Neuronal stem cell (in vitro differentiated cells): ENCODE measurements at regions not wholly inside any gene's neighbourhood (a gene's known extent, or its start where the extent isn't known, plus 50 kb on each side); places are given as distances from the start of the nearest gene placed in this dataset.
A peak's percentile ranks its signal among the peaks of the same experiment; 100 is the strongest.

Experiments
- DNase-seq: peaks from one replicate; pipeline ENCODE4 v3.0.0-alpha.2; 2013; ENCODE audit warnings: low spot score
- H2AFZ ChIP-seq: one replicate; pipeline ENCODE4 v1.6.1; 2013; ENCODE audit warnings: mild to moderate bottlenecking, low read length, inconsistent platforms
- H2AK5ac ChIP-seq: 2 replicates; pipeline ENCODE4 v1.6.1; 2013; ENCODE audit warnings: low read depth, mild to moderate bottlenecking, inconsistent platforms, low read length, moderate library complexity, mixed read lengths
- H2BK120ac ChIP-seq: 2 replicates; pipeline ENCODE4 v1.6.1; 2013; ENCODE audit warnings: low read depth, mild to moderate bottlenecking, inconsistent platforms, low read length, moderate library complexity, mixed read lengths
- H2BK12ac ChIP-seq: one replicate; pipeline ENCODE4 v1.6.1; 2013; ENCODE audit warnings: low read length, inconsistent platforms
- H2BK15ac ChIP-seq: 2 replicates; pipeline ENCODE4 v1.6.1; 2013; ENCODE audit warnings: mild to moderate bottlenecking, low read length, inconsistent platforms, mixed read lengths
- H2BK5ac ChIP-seq: one replicate; pipeline ENCODE4 v1.6.1; 2013; ENCODE audit warnings: inconsistent platforms, mild to moderate bottlenecking, low read length, moderate library complexity
- H3K14ac ChIP-seq: one replicate; pipeline ENCODE4 v1.6.1; 2013; ENCODE audit warnings: low read length, inconsistent platforms
- H3K18ac ChIP-seq: 2 replicates; pipeline ENCODE4 v1.6.1; 2013; ENCODE audit warnings: low read length, inconsistent platforms
- H3K23ac ChIP-seq: 2 replicates; pipeline ENCODE4 v1.6.1; 2013; ENCODE audit warnings: low read depth, mild to moderate bottlenecking, mixed read lengths, low read length, inconsistent platforms; ENCODE audit not compliant: poor library complexity
- H3K27ac ChIP-seq: replicated peaks from 3 replicates; pipeline ENCODE4 v1.5.1; 2013; ENCODE audit warnings: low read length, inconsistent platforms
- H3K27me3 ChIP-seq, 3 experiments: 2 replicates each; pipeline ENCODE4 v1.6.1; 2013; ENCODE audit warnings: low read length in 3 of 3, mild to moderate bottlenecking in 2 of 3, inconsistent platforms in 1 of 3, low read depth in 1 of 3, mixed read lengths in 1 of 3, moderate library complexity in 1 of 3; ENCODE audit not compliant: control insufficient read depth in 3 of 3, insufficient read depth in 3 of 3
- H3K36me3 ChIP-seq, 2 donors: replicated peaks in 1 of 2; 2 replicates each; pipeline ENCODE4 v1.6.1; 2013; ENCODE audit warnings: low read length in 2 of 2; ENCODE audit not compliant: control insufficient read depth in 2 of 2, insufficient read depth in 2 of 2
- H3K4ac ChIP-seq: 2 replicates; pipeline ENCODE4 v1.6.1; 2013; ENCODE audit warnings: inconsistent platforms, mild to moderate bottlenecking, low read length, moderate library complexity
- H3K4me1 ChIP-seq, 2 donors: 1 replicate in 1 of 2; 2 replicates in 1 of 2; pipeline ENCODE4 v1.6.1; 2013; ENCODE audit warnings: low read length in 2 of 2, low read depth in 1 of 2; ENCODE audit not compliant: control insufficient read depth in 2 of 2, insufficient read depth in 1 of 2
- H3K4me2 ChIP-seq: one replicate; pipeline ENCODE4 v1.6.1; 2013; ENCODE audit warnings: mild to moderate bottlenecking, low read length, inconsistent platforms; ENCODE audit not compliant: insufficient read depth, poor library complexity, severe bottlenecking
- H3K4me3 ChIP-seq, 2 donors: 2 replicates each; pipeline ENCODE4 v1.5.1; 2013; ENCODE audit warnings: low read length in 2 of 2, mild to moderate bottlenecking in 2 of 2, inconsistent platforms in 1 of 2, moderate library complexity in 1 of 2
- H3K79me1 ChIP-seq: one replicate; pipeline ENCODE4 v1.6.1; 2013; ENCODE audit warnings: low read depth, mild to moderate bottlenecking, inconsistent platforms, low read length, moderate library complexity
- H3K9ac ChIP-seq: one replicate; pipeline ENCODE4 v1.6.1; 2013; ENCODE audit warnings: mild to moderate bottlenecking, low read depth, low read length, inconsistent platforms; ENCODE audit not compliant: poor library complexity
- H3K9me3 ChIP-seq, 2 donors: replicated peaks in 1 of 2; 2 replicates each; pipeline versions ENCODE3 to v1.6.1; 2013; ENCODE audit warnings: low read length in 2 of 2, mild to moderate bottlenecking in 2 of 2, inconsistent platforms in 1 of 2, low read depth in 1 of 2, mixed read lengths in 1 of 2, moderate library complexity in 1 of 2; ENCODE audit not compliant: control insufficient read depth in 2 of 2, insufficient read depth in 1 of 2
- H4K8ac ChIP-seq: one replicate; pipeline ENCODE4 v1.6.1; 2013; ENCODE audit warnings: low read depth, mild to moderate bottlenecking, inconsistent platforms, low read length, moderate library complexity
- H4K91ac ChIP-seq: one replicate; pipeline ENCODE4 v1.6.1; 2013; ENCODE audit warnings: low read length, low read depth, mild to moderate bottlenecking, inconsistent platforms; ENCODE audit not compliant: poor library complexity
- WGBS, 2 donors: extraction: QIAGEN DNeasy Blood & Tissue Kit; methylation state at CpG; one replicate each; pipeline ENCODE4 v1.1.7; 2013; ENCODE audit warnings: missing lambda C conversion rate in 2 of 2, mixed read lengths in 1 of 2; ENCODE audit not compliant: insufficient read length in 2 of 2, insufficient replicate concordance in 1 of 2; ENCODE audit errors: extremely low coverage in 2 of 2; 5-methylcytosine and 5-hydroxymethylcytosine counted together

DNA sequence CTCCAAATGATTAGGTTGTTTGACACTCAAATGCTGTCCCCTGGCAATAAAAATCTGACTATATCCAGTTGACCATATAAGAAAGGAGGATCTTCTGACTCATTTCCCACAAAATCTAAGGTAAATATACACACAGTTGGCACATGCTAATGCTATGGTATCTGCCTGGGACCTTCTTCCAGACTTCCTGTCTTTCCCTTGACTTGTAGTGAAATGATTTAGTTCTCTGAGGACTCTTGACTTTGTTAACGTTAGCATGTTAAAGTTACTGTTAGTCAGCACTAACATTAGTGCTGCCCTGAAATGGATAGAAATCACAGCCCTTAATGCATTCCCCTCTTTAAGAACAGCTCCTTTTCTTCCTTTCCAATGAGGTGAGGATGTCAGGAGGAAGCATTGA lies 124.3 kb upstream of the LSAMP start:
- Histone ChIP-seq H3K4me2 (no peak overlapping the region), H3K36me3 (no peaks in the 10 kb centered on the region), H2AK5ac (no peak overlapping the region), H2BK15ac (no peak overlapping the region), H4K8ac (no peak overlapping the region), H2BK12ac (no peak overlapping the region), H4K91ac (no peak overlapping the region), H2AFZ (no peak overlapping the region), H3K4ac (no peak overlapping the region), H2BK5ac (no peak overlapping the region), H3K23ac (no peak overlapping the region), H3K27me3 (no peaks in the 10 kb centered on the region), H3K4me3 (no peak overlapping the region), H3K79me1 (no peaks in the 10 kb centered on the region), H3K9ac (no peak overlapping the region), H3K18ac (no peak overlapping the region), H3K4me1 (no peaks in the 10 kb centered on the region), H3K9me3 (no peaks in the 10 kb centered on the region), H3K14ac (no peak overlapping the region), H2BK120ac (no peak overlapping the region), H3K27ac (no peak overlapping the region)
- WGBS, 2 donors: no CpG with 5 or more reads among the region's 1 CpG
- DNase-seq: no peak

- Histone ChIP-seq H3K23ac (no peak overlapping the region), H3K79me1 (no peaks in the 10 kb centered on the region), H4K8ac (no peak overlapping the region), H2BK5ac (no peak overlapping the region), H4K91ac (no peak overlapping the region), H3K4me2 (no peak overlapping the region), H3K4ac (no peak overlapping the region), H3K9ac (no peak overlapping the region), H2AFZ (no peak overlapping the region), H3K18ac (no peak overlapping the region), H2BK120ac (no peak overlapping the region), H3K4me1 (no peaks in the 10 kb centered on the region), H3K9me3 (no peaks in the 10 kb centered on the region), H2BK15ac (no peak overlapping the region), H3K36me3 (no peaks in the 10 kb centered on the region), H3K4me3 (no peak overlapping the region), H3K27me3 (no peaks in the 10 kb centered on the region), H2AK5ac (no peak overlapping the region), H3K27ac (no peak overlapping the region), H3K14ac (no peak overlapping the region), H2BK12ac (no peak overlapping the region)
- peak; percentile 38 for DNase-seq
- WGBS, 2 donors: no CpG with 5 or more reads among the region's 6 CpGs
Observed at GRCh38 chr3:116579840-116580239, 129.7 kb upstream of the TUSC7 start.

GRCh38 chr3:116586285-116586944 lies 123.2 kb upstream of the TUSC7 start:
- Histone ChIP-seq H2BK5ac (no peak overlapping the region), H2BK120ac (no peak overlapping the region), H2AFZ (no peak overlapping the region), H2BK15ac (no peak overlapping the region), H3K36me3 (no peaks in the 10 kb centered on the region), H3K79me1 (no peaks in the 10 kb centered on the region), H3K4me2 (no peak overlapping the region), H3K23ac (no peak overlapping the region), H3K27me3 (no peaks in the 10 kb centered on the region), H3K14ac (no peak overlapping the region), H3K27ac (no peak overlapping the region), H3K4ac (no peak overlapping the region), H3K4me1 (no peaks in the 10 kb centered on the region), H4K8ac (no peak overlapping the region), H4K91ac (no peak overlapping the region), H3K9ac (no peak overlapping the region), H2AK5ac (no peak overlapping the region), H2BK12ac (no peak overlapping the region), H3K18ac (no peak overlapping the region), H3K4me3 (no peak overlapping the region), H3K9me3 (no peaks in the 10 kb centered on the region)
- WGBS, 2 donors: no CpG with 5 or more reads among the region's 7 CpGs
- DNase-seq: no peak

DNA sequence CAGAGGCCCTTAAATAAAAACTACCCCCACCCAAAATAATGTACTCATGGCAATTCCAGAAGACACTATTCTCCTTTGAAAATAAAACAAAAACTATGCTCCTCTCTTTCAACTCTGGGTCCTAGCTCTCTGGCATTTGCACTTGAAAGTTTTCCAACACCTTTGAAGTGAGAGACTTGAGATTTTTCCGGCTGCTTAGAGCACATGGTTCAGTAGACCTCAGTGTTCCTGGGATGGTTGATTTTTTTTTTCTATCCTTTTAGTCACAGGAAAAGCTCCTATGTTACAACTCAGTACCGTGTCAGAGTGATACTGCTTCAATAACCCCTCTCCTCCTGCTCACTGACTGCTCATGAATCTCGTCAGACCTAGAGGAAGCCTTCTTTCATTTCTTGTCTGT lies 118.3 kb upstream of the TUSC7 start:
- H3K4me2 ChIP-seq: no peak overlapping the region
- WGBS, 2 donors: no CpG with 5 or more reads among the region's 3 CpGs
- H2AK5ac ChIP-seq: no peak overlapping the region

More for the DNA sequence above, 118.3 kb upstream of the TUSC7 start:
- H3K9me3 ChIP-seq: no peaks in the 10 kb centered on the region
- DNase-seq: no peak
- no peak overlapping the region for H2BK5ac ChIP-seq
- no peak overlapping the region for H3K14ac ChIP-seq
- no peak overlapping the region for H4K91ac ChIP-seq
- no peaks in the 10 kb centered on the region for H3K27me3 ChIP-seq
- no peak overlapping the region for H3K27ac ChIP-seq
- no peak overlapping the region for H3K23ac ChIP-seq
- no peaks in the 10 kb centered on the region for H3K4me1 ChIP-seq
- peaks cover 1% of the 10 kb centered on the region for H3K79me1 ChIP-seq
- no peak overlapping the region for H3K4me3 ChIP-seq
- no peak overlapping the region for H3K9ac ChIP-seq
- H2BK15ac ChIP-seq: no peak overlapping the region
- H3K36me3 ChIP-seq: no peaks in the 10 kb centered on the region
- no peak overlapping the region for H3K18ac ChIP-seq
- no peak overlapping the region for H2BK120ac ChIP-seq
- H2BK12ac ChIP-seq: no peak overlapping the region
- no peak overlapping the region for H2AFZ ChIP-seq
- no peak overlapping the region for H3K4ac ChIP-seq
- H4K8ac ChIP-seq: no peak overlapping the region
